Nephron progenitor cell (in vitro differentiated cells): ENCODE measurements at regions not wholly inside any gene's neighbourhood (a gene's known extent, or its start where the extent isn't known, plus 50 kb on each side); places are given as distances from the start of the nearest gene placed in this dataset.
"Not testable (repeated sequence)": the region's sequence is repeated elsewhere in the genome, so short reads cannot be mapped to it uniquely, and the experiment has no call there.

Source experiments
- DNase-seq: peaks from one replicate; pipeline ENCODE4 v3.0.0; 2021
- H3K27ac Mint-ChIP-seq: 2 replicates; pipeline ENCODE4 v1.8.0; 2021; ENCODE audit warnings: mild to moderate bottlenecking, moderate library complexity, mixed read lengths
- H3K27me3 Mint-ChIP-seq: 2 replicates; pipeline ENCODE4 v1.8.0; 2021; ENCODE audit warnings: mild to moderate bottlenecking, low read depth, mixed read lengths; ENCODE audit not compliant: poor library complexity
- H3K36me3 Mint-ChIP-seq: 2 replicates; pipeline ENCODE4 v1.8.0; 2021; ENCODE audit warnings: low read depth, mixed read lengths
- H3K4me1 Mint-ChIP-seq: 2 replicates; pipeline ENCODE4 v1.8.0; 2021; ENCODE audit warnings: mixed read lengths
- H3K4me3 Mint-ChIP-seq: 2 replicates; pipeline ENCODE4 v1.8.0; 2021; ENCODE audit warnings: mild to moderate bottlenecking, moderate library complexity, mixed read lengths
- H3K9me3 Mint-ChIP-seq: 2 replicates; pipeline ENCODE4 v1.8.0; 2021; ENCODE audit warnings: mild to moderate bottlenecking, moderate library complexity, mixed read lengths
- TF ChIP-seq, protein P1 (sequence below): fragments of 200-600 bp; sonication (generic); IDR thresholded peaks from 2 replicates; pipeline ENCODE4 v1.5.0; 2021; ENCODE audit warnings: antibody characterized with exemption

DNA sequence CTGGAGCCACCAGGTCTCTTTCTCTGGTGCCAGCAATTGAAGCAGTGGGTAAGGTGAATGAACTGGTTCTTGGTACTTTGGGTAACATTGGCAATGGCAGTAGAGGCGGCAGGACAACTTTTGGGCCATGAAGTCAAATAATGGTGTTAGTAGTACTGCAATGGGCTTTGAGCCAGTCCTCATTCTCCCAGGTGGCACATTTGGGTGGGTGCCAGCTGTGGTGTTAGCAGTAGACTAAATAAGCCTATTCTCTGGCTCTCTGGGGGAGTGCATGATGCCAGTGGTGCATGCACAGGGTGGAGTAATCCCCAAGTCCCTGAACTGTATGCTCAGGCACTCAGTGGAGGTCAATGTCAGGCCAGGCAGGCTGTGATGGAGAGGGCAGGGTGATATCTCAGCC is 120.2 kb upstream of the LRRTM4 start:
- Mint-ChIP-seq H3K4me1 (no peaks in the 10 kb centered on the region), H3K27ac (no peak overlapping the region), H3K36me3 (no peaks in the 10 kb centered on the region), H3K27me3 (no peaks in the 10 kb centered on the region), H3K4me3 (no peak overlapping the region), H3K9me3 (peaks cover 28% of the 10 kb centered on the region)
- no peak for DNase-seq
- TF ChIP-seq, protein P1, sequence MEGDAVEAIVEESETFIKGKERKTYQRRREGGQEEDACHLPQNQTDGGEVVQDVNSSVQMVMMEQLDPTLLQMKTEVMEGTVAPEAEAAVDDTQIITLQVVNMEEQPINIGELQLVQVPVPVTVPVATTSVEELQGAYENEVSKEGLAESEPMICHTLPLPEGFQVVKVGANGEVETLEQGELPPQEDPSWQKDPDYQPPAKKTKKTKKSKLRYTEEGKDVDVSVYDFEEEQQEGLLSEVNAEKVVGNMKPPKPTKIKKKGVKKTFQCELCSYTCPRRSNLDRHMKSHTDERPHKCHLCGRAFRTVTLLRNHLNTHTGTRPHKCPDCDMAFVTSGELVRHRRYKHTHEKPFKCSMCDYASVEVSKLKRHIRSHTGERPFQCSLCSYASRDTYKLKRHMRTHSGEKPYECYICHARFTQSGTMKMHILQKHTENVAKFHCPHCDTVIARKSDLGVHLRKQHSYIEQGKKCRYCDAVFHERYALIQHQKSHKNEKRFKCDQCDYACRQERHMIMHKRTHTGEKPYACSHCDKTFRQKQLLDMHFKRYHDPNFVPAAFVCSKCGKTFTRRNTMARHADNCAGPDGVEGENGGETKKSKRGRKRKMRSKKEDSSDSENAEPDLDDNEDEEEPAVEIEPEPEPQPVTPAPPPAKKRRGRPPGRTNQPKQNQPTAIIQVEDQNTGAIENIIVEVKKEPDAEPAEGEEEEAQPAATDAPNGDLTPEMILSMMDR = no peak

DNA sequence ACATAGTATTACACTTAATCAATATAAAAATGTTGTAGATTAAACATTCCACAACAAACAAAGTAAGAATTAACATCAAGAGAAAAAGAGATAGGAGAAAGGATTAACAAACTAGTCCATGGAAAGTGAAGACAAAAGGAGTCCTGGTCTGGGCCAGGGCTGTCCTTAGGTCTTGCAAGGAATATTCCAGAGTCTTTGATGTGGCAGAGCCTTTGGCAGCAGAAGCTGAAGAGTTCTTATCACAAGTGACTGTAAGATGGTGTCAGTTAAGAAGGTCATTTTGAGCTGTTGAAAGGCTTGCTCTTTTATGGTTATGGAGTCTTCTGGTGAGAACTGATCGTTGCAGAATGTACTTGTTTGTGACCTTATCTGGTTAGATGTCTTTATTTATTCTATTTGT is 127.7 kb upstream of the LRRTM4 start:
- Mint-ChIP-seq H3K36me3 (no peaks in the 10 kb centered on the region), H3K9me3 (peaks cover 10% of the 10 kb centered on the region), H3K4me3 (no peak overlapping the region), H3K27me3 (no peaks in the 10 kb centered on the region), H3K4me1 (no peaks in the 10 kb centered on the region), H3K27ac (no peak overlapping the region)
- TF ChIP-seq, protein P1 = no peak
- DNase-seq = no peak

DNA sequence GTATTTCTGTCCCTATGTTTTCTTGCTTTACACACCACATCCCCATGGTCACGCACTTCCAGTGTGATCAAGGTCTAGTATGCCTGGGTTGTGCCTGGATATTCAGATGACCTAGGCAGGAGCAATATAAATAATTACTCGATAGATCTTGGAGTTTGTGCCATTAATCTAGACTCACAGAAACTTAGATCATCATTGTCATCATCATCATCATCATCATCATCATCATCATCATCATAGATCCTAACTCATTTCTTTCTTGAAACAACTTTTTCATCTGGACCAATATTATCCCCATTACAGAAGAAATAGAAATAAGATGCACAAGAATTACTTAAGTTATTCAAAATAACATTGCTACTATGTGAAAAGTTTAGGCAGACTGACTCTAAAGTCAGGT is 130.3 kb upstream of the LRRTM4 start:
- TF ChIP-seq, protein P1 = no peak
- Mint-ChIP-seq H3K36me3 (no peaks in the 10 kb centered on the region), H3K4me3 (no peak overlapping the region), H3K9me3 (peaks cover 3% of the 10 kb centered on the region), H3K27ac (no peak overlapping the region), H3K27me3 (no peaks in the 10 kb centered on the region), H3K4me1 (no peaks in the 10 kb centered on the region)
- DNase-seq = no peak

DNA sequence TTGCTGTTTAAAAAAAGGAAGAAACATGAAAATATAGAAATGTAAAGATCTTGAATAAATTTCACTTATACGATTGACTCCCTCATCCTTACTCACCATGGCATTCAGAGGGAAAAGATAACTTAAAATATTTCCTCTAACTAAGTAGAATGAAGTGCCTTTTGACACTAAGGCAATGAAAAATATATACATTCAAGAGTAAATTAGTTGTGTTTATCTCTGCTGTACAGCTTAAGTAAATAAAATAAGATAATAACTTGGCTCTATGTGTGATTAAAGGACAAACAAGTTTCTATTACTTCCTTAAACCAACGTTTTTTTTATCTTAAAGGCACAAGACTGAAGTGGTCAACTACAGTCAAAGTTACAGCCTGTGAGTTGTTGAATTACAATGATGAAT is 142.3 kb upstream of the LRRTM4 start:
- TF ChIP-seq, protein P1 = no peak
- no peak for DNase-seq
- no peaks in the 10 kb centered on the region for H3K36me3 Mint-ChIP-seq
- H3K4me1 Mint-ChIP-seq = no peaks in the 10 kb centered on the region
- no peak overlapping the region for H3K4me3 Mint-ChIP-seq
- H3K27me3 Mint-ChIP-seq = no peaks in the 10 kb centered on the region
- no peak overlapping the region for H3K27ac Mint-ChIP-seq
- peaks cover 5% of the 10 kb centered on the region for H3K9me3 Mint-ChIP-seq

DNA sequence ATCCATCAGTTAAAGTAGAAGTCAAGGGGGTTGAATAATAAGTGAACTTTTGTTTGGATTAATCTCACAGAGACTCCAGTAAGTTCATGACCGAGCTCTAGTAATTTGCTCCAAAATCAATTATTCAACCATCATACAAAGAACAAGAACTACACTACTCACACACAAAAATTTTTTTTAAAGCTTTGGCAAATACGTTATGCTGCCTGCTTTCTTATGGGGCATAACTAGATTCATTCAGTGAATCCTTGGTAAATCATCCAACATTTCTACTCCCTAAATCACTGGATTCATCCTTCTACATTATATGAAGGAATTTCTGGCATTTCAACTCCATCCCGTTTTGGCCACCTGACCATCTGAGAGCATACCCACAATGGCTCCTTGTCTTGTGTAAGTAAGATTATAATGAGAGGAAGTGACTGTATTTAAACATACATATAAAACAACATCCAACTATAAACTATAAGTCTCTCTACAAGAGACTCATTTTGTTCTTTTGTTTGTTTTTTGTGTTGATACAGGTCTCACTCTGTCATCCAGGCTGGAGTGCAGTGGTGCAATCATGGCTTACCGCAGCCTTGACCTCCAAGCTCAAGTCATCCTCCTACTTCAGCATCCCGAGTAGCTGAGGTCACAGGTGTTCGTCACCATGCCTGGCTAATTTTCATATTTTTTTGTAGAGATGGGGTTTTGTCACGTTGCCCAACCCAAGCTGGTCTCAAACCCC is 144.2 kb upstream of the LRRTM4 start:
- Mint-ChIP-seq H3K27ac (no peak overlapping the region), H3K27me3 (no peaks in the 10 kb centered on the region), H3K4me3 (no peak overlapping the region), H3K36me3 (no peaks in the 10 kb centered on the region), H3K9me3 (no peaks in the 10 kb centered on the region), H3K4me1 (no peaks in the 10 kb centered on the region)
- TF ChIP-seq, protein P1 = no peak
- DNase-seq = no peak

DNA sequence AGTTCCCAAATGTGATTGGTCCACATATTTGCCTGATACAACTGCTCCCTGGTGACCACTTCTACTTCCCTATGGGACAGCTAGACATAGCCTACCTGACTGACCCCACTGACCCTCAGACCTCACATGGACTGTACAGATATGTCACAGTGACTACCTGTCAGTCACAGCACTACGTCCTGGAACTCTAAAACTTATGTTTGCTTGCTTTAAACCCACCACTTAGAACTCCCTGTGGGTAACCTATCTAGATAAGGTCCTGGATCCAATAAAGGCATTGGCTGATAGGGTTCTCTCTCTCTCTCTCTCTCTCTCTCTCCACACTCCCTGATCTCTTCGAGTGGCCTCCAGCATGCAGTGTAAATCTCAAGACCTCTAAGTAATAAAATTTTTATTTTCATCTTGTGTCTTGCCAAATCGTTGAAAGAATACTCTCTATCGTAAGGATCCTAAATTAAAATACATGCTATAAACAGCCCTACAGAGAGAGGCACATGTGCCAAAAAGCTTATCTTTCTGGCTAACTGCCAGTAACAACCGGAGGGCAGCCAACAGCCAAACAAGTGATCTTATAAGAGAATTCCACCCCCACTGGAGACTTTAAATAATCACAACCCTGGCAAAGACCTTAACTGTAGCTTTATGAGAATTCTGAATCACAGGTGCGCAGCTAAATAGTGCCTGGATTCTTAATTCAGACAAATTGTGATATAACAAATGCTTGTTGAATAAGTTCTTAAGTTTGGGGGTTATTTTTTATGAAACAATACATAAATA is 162.6 kb upstream of the LRRTM4 start:
- H3K4me3 Mint-ChIP-seq, H3K9me3 Mint-ChIP-seq, H3K4me1 Mint-ChIP-seq, H3K27me3 Mint-ChIP-seq, H3K36me3 Mint-ChIP-seq, H3K27ac Mint-ChIP-seq, DNase-seq: not testable (repeated sequence)
